HG03571 (cell line): ENCODE measurements at regions not wholly inside any gene's neighbourhood (a gene's known extent, or its start where the extent isn't known, plus 50 kb on each side); places are given as distances from the start of the nearest gene placed in this dataset.

Experiments
- ATAC-seq: cut with Tn5 transposase; IDR thresholded peaks from one replicate; pipeline ENCODE4 v1.9.1; 2021; ENCODE audit not compliant: unreplicated experiment

- ATAC-seq = no peak
Observed at GRCh38 chr12:87795555-87795954, 233.6 kb downstream of the C12orf50 start.

- ATAC-seq = no peak
Observed at GRCh38 chr12:87794854-87795253, 234.3 kb downstream of the C12orf50 start.

GRCh38 chr12:87793131-87793530 is 236.1 kb downstream of the C12orf50 start:
- no peak for ATAC-seq

- ATAC-seq = no peak
Observed at GRCh38 chr12:87784350-87784749, 244.9 kb downstream of the C12orf50 start.

- no peak for ATAC-seq
Observed at GRCh38 chr12:87783467-87783866, 245.7 kb downstream of the C12orf50 start.

- ATAC-seq = no peak
Observed at GRCh38 chr12:87782838-87783237, 246.4 kb downstream of the C12orf50 start.

- no peak for ATAC-seq
Observed at GRCh38 chr12:87779858-87780498, 249.2 kb downstream of the C12orf50 start.

- no peak for ATAC-seq
Observed at GRCh38 chr12:87779016-87779415, 250.2 kb downstream of the C12orf50 start.

GRCh38 chr12:87778065-87778464 is 251.1 kb downstream of the C12orf50 start:
- no peak for ATAC-seq

- no peak for ATAC-seq
Observed at GRCh38 chr12:87775784-87776183, 253.4 kb downstream of the C12orf50 start.

- ATAC-seq = no peak
Observed at GRCh38 chr12:87775051-87775450, 254.2 kb downstream of the C12orf50 start.

GRCh38 chr12:87772401-87772800 is 256.8 kb downstream of the C12orf50 start:
- no peak for ATAC-seq

- no peak for ATAC-seq
Observed at GRCh38 chr12:87768501-87769287, 260.5 kb downstream of the C12orf50 start.

GRCh38 chr12:87766044-87766443 is 263.2 kb downstream of the C12orf50 start:
- no peak for ATAC-seq

- no peak for ATAC-seq
Observed at GRCh38 chr12:87760943-87761342, 268.3 kb downstream of the C12orf50 start.

- no peak for ATAC-seq
Observed at GRCh38 chr12:87758271-87758670, 270.9 kb downstream of the C12orf50 start.

- no peak for ATAC-seq
Observed at GRCh38 chr12:87756721-87757120, 272.5 kb downstream of the C12orf50 start.

- no peak for ATAC-seq
Observed at GRCh38 chr12:87756111-87756510, 273.1 kb downstream of the C12orf50 start.

- ATAC-seq = no peak
Observed at GRCh38 chr12:87728931-87729593, 300.1 kb downstream of the C12orf50 start.

- no peak for ATAC-seq
Observed at GRCh38 chr12:87720967-87721366, 308.2 kb downstream of the C12orf50 start.

GRCh38 chr12:87704374-87704773 is 324.8 kb downstream of the C12orf50 start:
- no peak for ATAC-seq

- no peak for ATAC-seq
Observed at GRCh38 chr12:87690236-87690810, 338.9 kb downstream of the C12orf50 start.
